Activated naive CD4-positive, alpha-beta T cell treated with anti-CD3 and anti-CD28 coated beads for 36 hours (primary cell): ENCODE measurements at regions not wholly inside any gene's neighbourhood (a gene's known extent, or its start where the extent isn't known, plus 50 kb on each side); places are given as distances from the start of the nearest gene placed in this dataset.

Experiments
- CTCF ChIA-PET: fragments of 350-600 bp; sonication (Branson Sonifier 250); formaldehyde crosslinking; loops from one replicate; lab custom pipeline; 2021; ENCODE audit warnings: antibody characterized with exemption; lab: Charles Lee
- DNase-seq: peaks from one replicate; pipeline ENCODE4 v3.0.0-alpha.2; 2020
- H3K27ac Mint-ChIP-seq: one replicate; pipeline ENCODE4 v1.8.0; 2021; ENCODE audit warnings: mild to moderate bottlenecking, mixed read lengths
- H3K27me3 Mint-ChIP-seq: one replicate; pipeline ENCODE4 v1.8.0; 2021; ENCODE audit warnings: low read depth, mixed read lengths
- H3K36me3 Mint-ChIP-seq: one replicate; pipeline ENCODE4 v1.8.0; 2021; ENCODE audit warnings: low read depth, mixed read lengths
- H3K4me1 Mint-ChIP-seq: one replicate; pipeline ENCODE4 v1.8.0; 2021; ENCODE audit warnings: low read depth, mixed read lengths
- H3K4me3 Mint-ChIP-seq: one replicate; pipeline ENCODE4 v1.8.0; 2021; ENCODE audit warnings: mild to moderate bottlenecking, moderate library complexity, mixed read lengths
- H3K9me3 Mint-ChIP-seq: one replicate; pipeline ENCODE4 v1.8.0; 2021; ENCODE audit warnings: mixed read lengths
- intact Hi-C: fragments of 100-400 bp; cut with micrococcal nuclease; formaldehyde crosslinking; loops from one replicate; pipeline ENCODE4 v1.15.1; 2023

GRCh38 chr4:110816367-110816766, 193.5 kb upstream of the PITX2 start:
- intact Hi-C loops, result no loop called here

GRCh38 chr4:110821186-110821585, 198.3 kb upstream of the PITX2 start:
- no peaks in the 10 kb centered on the region for H3K27me3 Mint-ChIP-seq
- H3K36me3 Mint-ChIP-seq, result no peaks in the 10 kb centered on the region
- H3K9me3 Mint-ChIP-seq, result no peaks in the 10 kb centered on the region
- no peak overlapping the region for H3K27ac Mint-ChIP-seq
- CTCF ChIA-PET, result no interaction called here
- no peak for DNase-seq
- no peaks in the 10 kb centered on the region for H3K4me1 Mint-ChIP-seq
- H3K4me3 Mint-ChIP-seq, result no peak overlapping the region
- intact Hi-C loops, result no loop called here

More at GRCh38 chr4:110816367-110816766, 193.5 kb upstream of the PITX2 start:
- no peak for DNase-seq
- no peaks in the 10 kb centered on the region for H3K27me3 Mint-ChIP-seq
- no peaks in the 10 kb centered on the region for H3K36me3 Mint-ChIP-seq
- no peak overlapping the region for H3K27ac Mint-ChIP-seq
- CTCF ChIA-PET, result no interaction called here
- H3K9me3 Mint-ChIP-seq, result no peaks in the 10 kb centered on the region
- no peaks in the 10 kb centered on the region for H3K4me1 Mint-ChIP-seq
- no peak overlapping the region for H3K4me3 Mint-ChIP-seq

GRCh38 chr4:110823251-110823650, 200.4 kb upstream of the PITX2 start:
- H3K4me1 Mint-ChIP-seq, result no peaks in the 10 kb centered on the region
- H3K4me3 Mint-ChIP-seq, result no peak overlapping the region
- DNase-seq, result no peak
- H3K36me3 Mint-ChIP-seq, result no peaks in the 10 kb centered on the region
- CTCF ChIA-PET, result interaction anchor here (0.9 kb wide), 1 partner anchor 32 kb away, joined by 3 read pairs; no protein-coding TSS in a partner anchor
- no peak overlapping the region for H3K27ac Mint-ChIP-seq
- H3K27me3 Mint-ChIP-seq, result no peaks in the 10 kb centered on the region
- intact Hi-C loops, result no loop called here
- no peaks in the 10 kb centered on the region for H3K9me3 Mint-ChIP-seq

- Mint-ChIP-seq H3K36me3 (no peaks in the 10 kb centered on the region), H3K27me3 (no peaks in the 10 kb centered on the region), H3K4me1 (no peaks in the 10 kb centered on the region), H3K27ac (no peak overlapping the region), H3K9me3 (peaks cover 2% of the 10 kb centered on the region), H3K4me3 (no peak overlapping the region)
- DNase-seq, result no peak
- CTCF ChIA-PET, result no interaction called here
- intact Hi-C loops, result no loop called here
These were observed 201.5 kb upstream of the PITX2 start for GRCh38 chr4:110824344-110824743.

GRCh38 chr4:110826656-110827055, 203.8 kb upstream of the PITX2 start:
- Mint-ChIP-seq H3K36me3 (no peaks in the 10 kb centered on the region), H3K27ac (no peak overlapping the region), H3K4me3 (no peak overlapping the region), H3K4me1 (no peaks in the 10 kb centered on the region), H3K27me3 (no peaks in the 10 kb centered on the region), H3K9me3 (peaks cover 2% of the 10 kb centered on the region)
- CTCF ChIA-PET, result no interaction called here
- DNase-seq, result no peak
- intact Hi-C loops, result no loop called here

- CTCF ChIA-PET, result no interaction called here
- peaks cover 2% of the 10 kb centered on the region for H3K9me3 Mint-ChIP-seq
These were observed 207.6 kb upstream of the PITX2 start for GRCh38 chr4:110830461-110830860.

GRCh38 chr4:110837896-110838450, 215.1 kb upstream of the PITX2 start:
- H3K27me3 Mint-ChIP-seq, result no peaks in the 10 kb centered on the region
- CTCF ChIA-PET, result no interaction called here
- H3K4me3 Mint-ChIP-seq, result no peak overlapping the region
- H3K4me1 Mint-ChIP-seq, result no peaks in the 10 kb centered on the region
- H3K27ac Mint-ChIP-seq, result no peak overlapping the region
- no peaks in the 10 kb centered on the region for H3K36me3 Mint-ChIP-seq
- DNase-seq, result no peak
- intact Hi-C loops, result no loop called here
- no peaks in the 10 kb centered on the region for H3K9me3 Mint-ChIP-seq

More at GRCh38 chr4:110830461-110830860, 207.6 kb upstream of the PITX2 start:
- no peak overlapping the region for H3K4me3 Mint-ChIP-seq
- H3K27ac Mint-ChIP-seq, result no peak overlapping the region
- H3K4me1 Mint-ChIP-seq, result no peaks in the 10 kb centered on the region
- intact Hi-C loops, result no loop called here
- no peaks in the 10 kb centered on the region for H3K36me3 Mint-ChIP-seq
- DNase-seq, result no peak
- no peaks in the 10 kb centered on the region for H3K27me3 Mint-ChIP-seq

- H3K27me3 Mint-ChIP-seq, result no peaks in the 10 kb centered on the region
- H3K9me3 Mint-ChIP-seq, result no peaks in the 10 kb centered on the region
- H3K36me3 Mint-ChIP-seq, result no peaks in the 10 kb centered on the region
- no peak overlapping the region for H3K27ac Mint-ChIP-seq
- no peak for DNase-seq
- CTCF ChIA-PET, result interaction anchor here (0.7 kb wide), 1 partner anchor 87 kb away, joined by 5 read pairs; no protein-coding TSS in a partner anchor
- intact Hi-C loops, result no loop called here
- H3K4me1 Mint-ChIP-seq, result no peaks in the 10 kb centered on the region
- H3K4me3 Mint-ChIP-seq, result no peak overlapping the region
These were observed 217.4 kb upstream of the PITX2 start for GRCh38 chr4:110840221-110840654.

- Mint-ChIP-seq H3K4me1 (no peaks in the 10 kb centered on the region), H3K9me3 (no peaks in the 10 kb centered on the region), H3K27me3 (no peaks in the 10 kb centered on the region), H3K27ac (no peak overlapping the region), H3K4me3 (no peak overlapping the region), H3K36me3 (no peaks in the 10 kb centered on the region)
- intact Hi-C loops, result no loop called here
- DNase-seq, result no peak
- CTCF ChIA-PET, result no interaction called here
These were observed 225.9 kb upstream of the PITX2 start for GRCh38 chr4:110848787-110849186.

- intact Hi-C loops, result no loop called here
- Mint-ChIP-seq H3K36me3 (no peaks in the 10 kb centered on the region), H3K27ac (no peak overlapping the region), H3K27me3 (no peaks in the 10 kb centered on the region), H3K9me3 (no peaks in the 10 kb centered on the region), H3K4me3 (no peak overlapping the region), H3K4me1 (no peaks in the 10 kb centered on the region)
- CTCF ChIA-PET, result no interaction called here
- DNase-seq, result no peak
These were observed 226.6 kb upstream of the PITX2 start for GRCh38 chr4:110849461-110849860.

- Mint-ChIP-seq H3K27me3 (no peaks in the 10 kb centered on the region), H3K27ac (no peak overlapping the region), H3K36me3 (no peaks in the 10 kb centered on the region), H3K4me1 (no peaks in the 10 kb centered on the region), H3K4me3 (no peak overlapping the region), H3K9me3 (no peaks in the 10 kb centered on the region)
- intact Hi-C loops, result no loop called here
- CTCF ChIA-PET, result interaction anchor here (0.6 kb wide), 1 partner anchor 123 kb away, joined by 3 read pairs; no protein-coding TSS in a partner anchor
- no peak for DNase-seq
These were observed 227.9 kb upstream of the PITX2 start for GRCh38 chr4:110850461-110851442.

- Mint-ChIP-seq H3K27me3 (no peaks in the 10 kb centered on the region), H3K4me1 (no peaks in the 10 kb centered on the region), H3K36me3 (no peaks in the 10 kb centered on the region), H3K4me3 (no peak overlapping the region), H3K27ac (no peak overlapping the region), H3K9me3 (peaks cover 2% of the 10 kb centered on the region)
- DNase-seq, result no peak
- CTCF ChIA-PET, result no interaction called here
- intact Hi-C loops, result no loop called here
These were observed 229.1 kb upstream of the PITX2 start for GRCh38 chr4:110851989-110852388.
